Stimulated activated CD4-positive, alpha-beta T cell treated with anti-CD3 and anti-CD28 coated beads, TNF-alpha, amount 100 ng/mL, for 48 hours (primary cell): ENCODE measurements at regions not wholly inside any gene's neighbourhood (a gene's known extent, or its start where the extent isn't known, plus 50 kb on each side); places are given as distances from the start of the nearest gene placed in this dataset.
"Not testable (repeated sequence)": the region's sequence is repeated elsewhere in the genome, so short reads cannot be mapped to it uniquely, and the experiment has no call there.

ENCODE experiments used
- DNase-seq, 3 donors: peaks; one replicate each; pipeline ENCODE4 v3.0.0-alpha.2; 2020; ENCODE audit warnings: low read depth in 3 of 3

GRCh38 chrX:121433289-121433688 is 385.9 kb downstream of the GLUD2 start:
- no peak for DNase-seq

DNA sequence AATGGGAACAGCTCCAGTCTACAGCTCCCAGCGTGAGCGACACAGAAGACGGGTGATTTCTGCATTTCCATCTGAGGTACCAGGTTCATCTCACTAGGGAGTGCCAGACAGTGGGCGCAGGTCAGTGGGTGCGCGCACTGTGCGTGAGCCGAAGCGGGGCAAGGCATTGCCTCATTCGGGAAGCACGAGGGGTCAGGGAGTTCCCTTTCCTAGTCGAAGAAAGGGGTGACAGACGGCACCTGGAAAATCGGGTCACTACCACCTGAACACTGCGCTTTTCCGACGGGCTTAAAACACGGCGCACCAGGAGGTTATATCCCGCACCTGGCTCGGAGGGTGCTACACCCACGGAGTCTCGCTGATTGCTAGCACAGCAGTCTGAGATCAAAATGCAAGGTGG is 390.3 kb downstream of the GLUD2 start:
- not testable (repeated sequence) for DNase-seq

GRCh38 chrX:121455890-121456289 is 408.5 kb downstream of the GLUD2 start:
- DNase-seq, result no peak

DNA sequence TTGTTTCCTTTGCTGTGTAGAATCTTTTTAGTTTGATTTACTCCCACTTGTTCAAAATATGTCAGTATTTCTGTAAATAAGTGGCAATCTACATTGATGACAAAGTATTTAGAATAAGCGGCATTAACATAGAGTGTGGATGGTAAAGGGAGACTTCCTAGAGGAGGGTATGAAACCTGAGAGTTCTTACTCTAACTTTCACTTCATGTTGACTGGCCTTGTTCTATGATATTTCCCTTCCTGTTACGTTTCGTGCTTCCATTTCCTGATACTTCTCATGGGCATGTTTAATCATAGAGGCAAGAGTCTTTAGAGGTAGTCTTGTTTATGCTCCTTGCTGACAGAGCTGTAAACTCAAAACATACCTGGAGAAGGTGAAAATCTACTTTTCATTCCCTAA is 408.9 kb downstream of the GLUD2 start:
- DNase-seq, result no peak

- DNase-seq, result no peak
Observed at GRCh38 chrX:121457096-121457495, 409.7 kb downstream of the GLUD2 start.

DNA sequence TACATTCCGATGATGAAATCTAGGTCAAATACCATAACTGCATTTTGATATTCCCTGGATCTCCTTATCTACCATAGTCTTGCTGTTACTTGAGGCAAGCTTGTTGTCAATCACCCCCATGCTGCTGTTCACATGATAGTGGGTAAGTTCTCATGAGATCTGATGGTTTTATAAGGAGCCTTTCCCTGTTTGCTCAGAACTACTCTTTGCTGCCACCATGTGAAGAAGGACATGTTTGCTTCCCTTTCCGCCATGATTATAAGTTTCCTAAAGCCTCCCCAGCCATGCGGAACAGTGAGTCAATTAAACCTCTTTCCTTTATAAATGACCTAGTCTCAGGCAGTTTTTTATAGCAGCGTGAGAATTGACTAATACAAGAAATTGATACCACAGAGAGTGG is 432.0 kb downstream of the GLUD2 start:
- DNase-seq, result no peak

DNA sequence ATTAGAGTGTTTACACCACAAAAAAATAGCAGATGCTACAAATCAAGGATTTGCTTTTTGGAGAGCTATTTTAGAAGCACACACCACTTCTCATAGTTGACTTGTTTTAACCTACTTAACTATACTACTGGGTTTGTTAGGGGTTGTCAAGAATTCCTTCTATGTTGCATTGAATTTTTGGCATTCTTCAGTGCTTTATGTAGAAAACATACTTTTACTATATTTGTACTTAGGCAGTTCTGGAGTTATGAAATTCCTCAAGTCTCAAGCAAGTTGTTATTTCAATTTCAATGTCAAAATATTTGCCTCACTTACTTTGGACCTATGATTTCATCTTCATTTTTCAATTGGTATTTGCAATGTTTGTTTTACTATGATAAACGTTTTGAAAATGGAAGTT is 449.6 kb downstream of the GLUD2 start:
- no peak for DNase-seq

- no peak for DNase-seq
Observed at GRCh38 chrX:121504153-121504552, 456.7 kb downstream of the GLUD2 start.

- no peak for DNase-seq
Observed at GRCh38 chrX:121546317-121546716, 498.9 kb downstream of the GLUD2 start.

GRCh38 chrX:121558886-121559285 is 511.5 kb downstream of the GLUD2 start:
- DNase-seq, result no peak

- DNase-seq, result no peak
Observed at GRCh38 chrX:121562616-121563015, 515.2 kb downstream of the GLUD2 start.

DNA sequence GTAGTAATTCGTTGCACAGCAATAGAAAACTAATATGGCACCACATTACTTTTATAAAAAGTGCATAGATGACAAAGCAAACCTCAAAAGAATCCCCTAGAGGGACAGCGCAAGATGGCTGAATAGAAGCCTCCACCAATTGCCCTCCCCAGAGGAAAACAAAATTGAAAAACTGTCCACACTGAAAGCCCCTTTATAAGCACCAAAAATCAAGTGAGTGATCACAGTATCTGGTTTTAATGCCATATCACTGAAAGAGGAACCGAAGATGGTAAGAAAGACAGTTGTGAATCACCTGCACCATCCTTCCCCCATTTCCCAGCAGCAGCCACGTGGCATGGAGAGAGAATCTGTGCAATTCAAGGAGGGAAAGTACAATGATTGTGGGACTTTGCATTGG is 522.2 kb downstream of the GLUD2 start:
- DNase-seq, result no peak

DNA sequence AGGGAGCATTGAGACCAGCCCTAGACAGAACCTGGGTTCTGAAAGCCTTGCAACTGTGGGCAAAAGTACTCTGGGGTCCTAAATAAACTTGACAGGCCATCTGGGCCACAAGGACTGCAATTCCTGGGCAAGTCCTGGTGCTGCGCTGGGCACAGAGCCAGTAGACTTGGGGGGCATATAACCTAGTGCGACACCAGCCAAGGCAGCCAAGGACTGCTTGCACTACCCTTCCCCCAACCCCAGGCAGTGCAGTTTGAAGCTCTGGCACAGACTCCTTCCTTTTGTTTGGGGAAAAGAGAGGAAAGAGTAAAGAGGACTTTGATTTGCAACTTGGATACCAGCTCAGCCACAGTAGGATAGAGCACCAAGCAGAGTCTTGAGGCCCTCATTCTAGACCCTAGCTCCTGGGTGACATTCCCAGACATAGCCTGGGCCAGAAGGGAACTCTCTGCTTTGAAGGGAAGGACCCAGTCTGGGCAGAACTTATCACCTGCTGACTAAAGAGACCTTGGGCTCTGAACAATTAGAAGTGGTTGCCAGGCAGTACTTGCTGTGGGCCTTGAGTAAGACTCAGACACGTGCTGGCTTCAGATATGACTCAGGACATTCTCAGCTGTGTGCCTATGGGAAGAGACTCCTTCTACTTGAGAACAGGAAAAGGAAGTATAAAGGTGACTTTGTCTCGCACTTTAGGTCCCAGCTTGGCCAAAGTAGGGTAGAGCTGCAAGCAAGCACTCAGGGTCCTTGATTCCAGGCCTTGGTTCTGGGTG is 522.8 kb downstream of the GLUD2 start:
- no peak for DNase-seq

GRCh38 chrX:121571333-121571732 is 523.9 kb downstream of the GLUD2 start:
- DNase-seq, result no peak

DNA sequence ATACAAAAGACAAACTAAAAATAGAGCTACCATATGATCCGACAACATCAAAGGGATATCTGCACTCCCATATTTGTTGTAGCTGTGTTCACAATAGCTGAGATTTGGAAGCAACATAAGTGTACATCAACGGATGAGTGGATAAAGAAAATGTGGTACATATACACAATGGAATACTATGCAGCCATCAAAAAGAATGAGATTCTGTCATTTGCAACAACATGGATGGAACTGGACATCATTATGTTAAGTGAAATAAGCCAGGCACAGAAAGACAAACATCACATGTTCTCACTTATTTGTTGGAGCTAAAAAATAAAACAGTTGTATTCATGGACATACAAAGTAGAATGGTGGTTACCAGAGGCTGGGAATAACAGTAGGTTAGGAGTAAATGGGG is 527.0 kb downstream of the GLUD2 start:
- DNase-seq, result not testable (repeated sequence)

DNA sequence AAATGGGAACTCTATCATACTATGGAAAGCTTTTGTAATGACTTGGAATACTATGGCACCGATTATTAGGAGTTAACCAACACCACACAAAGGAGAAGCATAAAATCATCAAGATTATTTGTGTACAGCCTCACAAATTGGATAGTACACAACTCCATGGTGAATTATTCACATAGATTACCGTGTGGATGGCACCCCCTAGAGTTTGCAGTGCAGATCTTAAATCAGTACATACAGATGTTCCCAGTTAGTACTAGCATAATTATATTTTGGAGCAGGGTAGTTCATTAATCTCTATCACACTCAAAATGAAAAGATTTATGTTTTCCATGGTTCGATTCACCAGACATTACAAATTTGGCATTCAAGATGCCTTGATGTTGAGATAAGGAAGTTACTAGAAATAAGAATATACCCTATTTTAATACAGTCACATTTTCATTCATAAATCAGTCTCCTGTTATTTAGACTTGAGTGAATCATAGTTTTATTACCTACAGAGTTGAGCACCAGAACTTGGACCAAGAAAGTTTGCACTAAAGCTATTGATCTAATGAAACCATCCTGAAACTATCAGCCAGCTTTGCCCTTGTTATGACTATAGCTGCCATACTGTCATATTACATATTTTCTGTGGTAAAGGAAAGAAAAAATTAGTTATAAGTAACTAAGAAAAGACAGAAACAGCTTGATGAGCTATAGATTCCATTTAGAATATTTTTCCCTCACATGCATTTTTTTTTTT is 531.8 kb downstream of the GLUD2 start:
- peak in 1 of 3 donors; percentile 8 for DNase-seq

GRCh38 chrX:121581885-121582284 is 534.5 kb downstream of the GLUD2 start:
- no peak for DNase-seq

- no peak for DNase-seq
Observed at GRCh38 chrX:121585626-121586025, 538.2 kb downstream of the GLUD2 start.

- DNase-seq, result no peak
Observed at GRCh38 chrX:121592884-121593283, 545.5 kb downstream of the GLUD2 start.

- no peak for DNase-seq
Observed at GRCh38 chrX:121598356-121598755, 550.9 kb downstream of the GLUD2 start.

DNA sequence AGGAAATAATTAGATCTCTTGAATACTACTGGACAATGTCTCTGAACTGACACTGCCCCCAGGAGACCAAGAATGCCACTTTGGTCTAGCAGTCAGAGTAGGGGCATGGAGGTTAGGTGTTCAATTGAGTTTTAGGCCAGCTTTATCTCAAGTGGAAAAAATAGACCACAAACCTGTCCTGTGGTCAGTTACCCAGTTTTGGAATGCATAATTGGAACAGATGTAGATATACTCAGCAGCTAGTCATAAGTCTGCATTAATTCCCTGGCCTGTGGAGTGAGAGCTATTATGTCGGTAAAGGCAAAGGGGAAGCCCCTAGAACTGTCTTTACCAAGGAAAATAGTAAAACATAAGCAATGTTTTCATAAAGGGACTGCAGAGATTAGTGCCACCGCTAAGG is 587.7 kb downstream of the GLUD2 start:
- DNase-seq, result no peak

DNA sequence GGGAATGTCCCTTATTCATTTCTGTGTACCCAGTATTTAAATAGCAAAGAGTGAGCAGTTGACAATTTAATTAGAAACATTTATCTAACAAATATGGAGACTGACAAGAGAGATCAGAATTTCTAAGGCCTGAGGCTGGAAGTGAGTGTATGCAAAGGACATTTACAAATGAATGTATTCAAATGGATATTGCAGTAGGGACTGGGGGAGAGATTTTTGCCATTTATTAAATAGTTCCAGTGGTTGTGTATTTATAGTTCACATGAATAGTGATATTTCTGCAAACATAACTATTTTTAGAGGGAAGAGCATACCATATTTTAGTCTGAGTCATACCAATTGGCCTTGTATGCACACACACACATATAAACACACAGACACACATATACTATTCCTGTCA is 592.4 kb downstream of the GLUD2 start:
- no peak for DNase-seq

- no peak for DNase-seq
Observed at GRCh38 chrX:121641560-121641959, 594.1 kb downstream of the GLUD2 start.
